ENCODE measurements at regions not wholly inside any gene's neighbourhood (a gene's known extent, or its start where the extent isn't known, plus 50 kb on each side); places are given as distances from the start of the nearest gene placed in this dataset.
"Not testable (repeated sequence)": the region's sequence is repeated elsewhere in the genome, so short reads cannot be mapped to it uniquely, and the experiment has no call there.

DNA sequence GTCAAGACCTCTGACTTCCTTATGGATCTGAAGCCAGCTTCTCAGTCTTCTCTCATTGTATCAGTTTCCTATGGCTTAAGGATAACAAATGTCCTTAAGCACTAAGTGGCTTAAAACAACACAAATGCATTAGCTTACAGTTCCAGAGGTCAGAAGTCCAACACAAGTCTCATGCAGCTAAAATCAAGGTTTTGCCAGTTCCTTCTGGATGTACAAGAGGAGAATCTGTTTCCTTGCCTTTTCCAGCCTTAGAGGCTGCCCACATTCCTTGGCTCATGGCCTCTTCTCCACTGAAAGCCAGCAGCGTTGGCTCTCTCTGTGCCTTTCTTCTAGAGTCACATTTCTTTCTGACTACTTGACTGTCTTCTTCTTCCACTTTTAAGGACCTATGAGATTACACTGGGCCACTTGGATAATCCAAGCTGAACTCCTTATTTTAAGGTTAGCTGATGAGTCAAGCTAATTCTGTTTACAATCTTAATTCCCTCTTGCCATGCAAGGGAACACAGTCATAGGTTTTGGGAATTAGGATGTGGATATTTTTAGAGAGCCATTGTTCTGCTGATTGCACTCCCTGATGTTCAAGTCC lies 179.0 kb downstream of the BCAS1 start:
- FAIRE-seq = no peak
- no peak for DNase-seq (ENCODE audit: low spot score)

GRCh38 chr20:53890443-53891305 lies 179.7 kb downstream of the BCAS1 start:
- FAIRE-seq (no peak), DNase-seq (ENCODE audit: low spot score) (no peak)

GRCh38 chr20:53889411-53890148 lies 180.8 kb downstream of the BCAS1 start:
- no peak for DNase-seq (ENCODE audit: low spot score)
- no peak for FAIRE-seq

DNA sequence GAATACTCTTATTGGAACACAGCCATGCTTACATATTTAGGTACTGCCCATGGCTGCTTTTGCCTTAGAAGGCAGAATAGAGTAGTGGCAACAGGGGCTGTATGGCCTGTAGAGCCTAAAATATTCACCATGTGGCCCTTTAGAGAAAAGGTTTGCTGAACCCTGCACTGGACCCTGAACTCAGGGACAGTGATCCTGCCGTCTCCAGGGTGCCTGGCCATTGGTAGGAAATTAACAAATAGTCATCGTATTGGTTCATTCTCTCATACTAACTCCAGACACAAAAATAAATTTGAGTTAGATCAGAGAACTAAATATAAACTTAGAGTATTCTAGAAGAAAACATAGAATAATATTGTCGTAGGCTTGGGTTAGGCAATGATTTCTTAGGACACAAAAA lies 181.4 kb downstream of the BCAS1 start:
- DNase-seq (ENCODE audit: low spot score) (no peak), FAIRE-seq (no peak)

DNA sequence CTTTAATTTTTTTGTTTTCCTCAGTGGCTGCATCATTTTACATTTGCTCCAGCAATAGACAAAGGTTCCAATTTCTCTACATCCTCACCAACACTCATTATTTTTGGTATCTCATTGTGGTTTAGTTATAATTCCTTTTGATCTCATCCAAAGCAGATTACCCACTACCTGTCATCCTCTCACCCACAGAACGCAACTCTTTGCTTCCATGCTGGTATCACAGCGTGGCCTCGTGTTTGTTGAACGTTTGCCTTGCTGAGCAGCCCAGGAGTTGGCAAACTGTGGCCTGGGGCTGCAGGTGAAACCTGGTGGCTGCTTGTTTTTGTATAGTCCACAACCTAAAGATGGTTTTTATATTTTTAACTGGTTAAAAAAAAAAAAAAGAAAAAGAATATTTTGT lies 181.9 kb downstream of the BCAS1 start:
- DNase-seq (ENCODE audit: low spot score) = no peak
- FAIRE-seq = no peak

- DNase-seq (ENCODE audit: low spot score) (no peak), FAIRE-seq (no peak)
Observed at GRCh38 chr20:53887973-53888372, 182.4 kb downstream of the BCAS1 start.

DNA sequence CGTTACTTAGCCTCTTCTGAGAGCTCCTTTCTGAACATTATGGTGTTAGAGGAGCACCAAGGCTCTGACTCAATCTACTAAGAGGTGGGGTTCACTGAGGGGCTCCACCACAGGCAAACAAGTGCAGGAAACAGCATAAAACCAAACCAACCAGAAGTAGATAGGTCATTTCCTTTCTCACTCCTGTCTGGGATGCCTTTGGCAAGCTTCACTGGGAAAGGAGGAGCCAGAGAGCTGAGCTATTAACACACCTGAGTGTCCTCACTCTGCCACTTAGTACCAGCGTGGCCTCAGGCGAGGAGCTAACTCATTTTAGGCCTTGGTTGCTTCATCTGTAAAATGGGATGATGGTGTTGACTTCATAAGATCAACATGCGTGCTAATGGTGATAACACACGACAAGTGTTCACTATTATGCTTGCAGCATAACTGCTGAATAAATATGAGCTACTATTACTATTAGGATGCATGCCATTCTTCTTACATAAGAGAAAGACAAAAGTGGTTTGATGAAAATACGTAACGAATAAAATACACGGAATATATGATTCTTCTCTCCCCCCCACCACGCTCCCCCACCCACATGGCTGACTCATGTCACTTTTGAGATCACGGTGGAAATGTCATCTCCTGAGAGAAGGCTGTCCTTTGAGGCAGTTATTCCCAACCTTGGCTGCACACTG lies 185.4 kb downstream of the BCAS1 start:
- FAIRE-seq (peak; percentile 59), DNase-seq (ENCODE audit: low spot score) (peak; percentile 74)

- DNase-seq (ENCODE audit: low spot score) (peak; percentile 96), FAIRE-seq (peak; percentile 97)
Observed at GRCh38 chr20:53883098-53883911, 187.1 kb downstream of the BCAS1 start.

- not testable (repeated sequence) for FAIRE-seq
- DNase-seq (ENCODE audit: low spot score) = peak; percentile 5
Observed at GRCh38 chr20:53882438-53882986, 187.9 kb downstream of the BCAS1 start.

- DNase-seq (ENCODE audit: low spot score) = no peak
- no peak for FAIRE-seq
Observed at GRCh38 chr20:53881362-53881761, 189.0 kb downstream of the BCAS1 start.

DNA sequence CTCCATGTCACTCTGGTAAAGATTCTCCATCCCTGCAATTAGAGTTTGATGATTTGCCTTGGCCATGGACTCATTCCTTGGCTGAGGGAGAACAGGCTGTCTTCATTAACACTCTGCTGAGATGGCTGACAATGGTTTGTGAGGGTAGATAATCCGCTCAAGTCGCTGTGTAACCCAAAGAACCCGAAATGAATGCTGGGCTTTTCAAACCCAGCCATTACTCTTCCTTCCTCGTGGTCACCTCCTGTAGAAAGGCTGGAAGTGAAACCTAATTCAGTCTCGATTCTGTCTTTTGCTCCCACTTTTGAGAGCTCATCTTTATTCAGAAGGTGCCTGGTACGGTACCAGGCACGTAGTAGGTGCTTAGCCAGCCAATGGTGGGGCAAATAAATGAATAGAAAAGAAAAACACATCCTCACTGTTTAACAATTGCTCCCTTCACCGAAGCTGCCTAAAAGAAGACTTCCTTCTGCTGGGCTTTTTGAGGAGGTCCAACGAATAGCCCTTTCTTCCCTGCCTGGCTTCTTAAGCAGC lies 190.2 kb downstream of the BCAS1 start:
- FAIRE-seq (no peak), DNase-seq (ENCODE audit: low spot score) (no peak)

DNA sequence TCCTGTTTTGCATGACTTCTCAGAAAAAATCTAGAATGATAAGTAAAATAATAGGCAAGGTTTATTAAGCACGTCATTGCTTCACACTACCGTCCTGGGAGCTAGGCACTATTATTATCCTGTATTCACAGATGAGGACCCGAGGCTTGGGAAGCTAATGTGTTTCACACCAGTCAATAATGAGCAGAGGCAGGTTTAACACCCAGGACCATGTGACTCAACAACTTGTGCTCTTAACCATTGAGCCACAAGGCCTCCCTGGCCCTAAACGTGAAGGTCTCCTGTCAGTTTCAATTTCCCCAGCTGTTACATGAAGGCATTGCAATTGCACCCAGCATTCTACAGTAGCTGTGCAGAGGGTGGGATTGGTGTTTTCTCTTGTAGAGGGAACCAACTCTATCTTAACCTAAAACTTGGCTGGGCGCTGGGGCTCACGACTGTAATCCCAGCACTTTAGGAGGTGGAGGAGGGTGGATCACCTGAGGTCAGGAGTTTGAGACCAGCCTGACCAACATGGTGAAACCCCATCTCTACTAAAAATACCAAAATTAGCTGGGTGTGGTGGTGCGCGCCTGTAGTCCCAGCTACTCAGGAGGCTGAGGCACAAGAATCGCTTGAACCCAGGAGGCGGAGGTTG lies 191.2 kb downstream of the BCAS1 start:
- no peak for FAIRE-seq
- no peak for DNase-seq (ENCODE audit: low spot score)

DNA sequence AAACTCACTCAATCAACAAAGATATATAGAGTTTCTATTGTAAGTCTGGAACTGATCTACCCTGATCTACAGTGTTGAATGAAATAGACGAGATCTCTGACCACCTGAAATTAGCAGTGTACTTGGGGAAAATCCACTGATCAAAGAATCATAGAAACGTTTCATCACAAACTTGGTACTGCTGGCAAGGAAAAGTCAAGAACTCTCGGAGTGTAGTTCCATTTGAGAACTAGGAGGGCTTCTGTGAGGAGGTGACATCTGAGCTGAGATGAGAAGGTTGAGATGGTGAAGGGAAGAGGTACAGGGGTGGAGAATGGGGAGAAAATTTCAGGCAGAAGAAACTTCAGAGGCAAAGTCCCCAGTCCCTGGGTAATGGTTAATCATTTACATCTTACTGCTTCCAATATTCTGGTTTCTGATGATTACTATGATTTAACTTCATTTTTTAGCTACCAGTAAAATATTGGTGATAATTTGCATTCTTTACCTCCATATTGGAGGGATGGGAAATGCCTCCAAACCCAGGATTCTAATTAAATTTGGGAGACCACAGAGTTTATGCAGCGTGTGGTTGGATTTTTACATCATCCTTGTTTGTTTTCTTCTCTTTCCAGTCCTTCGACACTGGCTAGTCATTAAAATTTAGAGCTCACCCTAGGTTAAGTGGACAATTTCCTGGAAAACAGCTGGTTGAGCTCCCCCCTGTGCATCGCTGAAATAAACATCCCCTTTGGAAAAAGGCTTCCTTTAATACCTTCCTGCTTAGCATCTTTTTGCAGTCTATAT lies 191.9 kb downstream of the BCAS1 start:
- no peak for DNase-seq (ENCODE audit: low spot score)
- no peak for FAIRE-seq

GRCh38 chr20:53876956-53877355 lies 193.4 kb downstream of the BCAS1 start:
- FAIRE-seq = no peak
- DNase-seq (ENCODE audit: low spot score) = no peak

DNA sequence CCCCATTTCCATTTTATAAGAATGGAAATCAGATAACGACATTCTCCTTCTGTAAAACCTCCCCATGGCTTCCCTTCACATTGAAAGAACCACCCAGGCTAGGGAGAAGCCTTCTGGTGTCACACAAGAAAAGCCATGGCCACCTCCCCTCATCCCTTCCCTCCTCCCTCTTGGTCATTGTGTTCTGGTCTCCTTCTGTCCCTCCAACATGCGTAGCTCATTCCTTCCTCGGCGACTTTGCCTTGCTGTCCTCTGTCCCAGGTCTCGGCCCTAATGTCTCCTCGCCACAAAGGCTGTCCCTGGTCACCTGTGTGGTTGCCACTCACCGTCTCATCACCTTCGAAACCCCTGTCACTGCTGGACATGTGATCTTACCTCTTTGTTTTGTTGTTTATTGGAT lies 193.9 kb downstream of the BCAS1 start:
- DNase-seq (ENCODE audit: low spot score) (no peak), FAIRE-seq (no peak)

DNA sequence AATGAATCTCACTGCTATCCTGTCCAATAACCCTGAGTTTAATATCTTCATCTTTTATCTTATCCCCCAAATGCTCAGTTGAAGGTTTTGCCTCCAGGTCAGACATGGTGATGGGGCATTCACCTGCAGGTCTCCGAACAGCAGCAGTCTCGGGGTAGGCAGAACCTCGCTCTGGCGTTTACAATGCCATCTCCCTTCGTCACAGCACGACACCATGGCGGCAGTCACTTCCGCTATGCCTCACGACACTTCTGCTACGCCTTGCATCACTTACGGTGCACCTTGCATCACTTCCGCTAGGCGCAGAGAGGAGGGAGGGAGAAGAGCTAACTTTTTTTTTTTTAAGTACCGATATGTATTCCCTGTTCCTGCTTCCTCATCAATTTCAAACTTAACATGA lies 194.9 kb downstream of the BCAS1 start:
- FAIRE-seq (no peak), DNase-seq (ENCODE audit: low spot score) (no peak)

- DNase-seq (ENCODE audit: low spot score) (no peak), FAIRE-seq (no peak)
Observed at GRCh38 chr20:53874706-53875105, 195.7 kb downstream of the BCAS1 start.

DNA sequence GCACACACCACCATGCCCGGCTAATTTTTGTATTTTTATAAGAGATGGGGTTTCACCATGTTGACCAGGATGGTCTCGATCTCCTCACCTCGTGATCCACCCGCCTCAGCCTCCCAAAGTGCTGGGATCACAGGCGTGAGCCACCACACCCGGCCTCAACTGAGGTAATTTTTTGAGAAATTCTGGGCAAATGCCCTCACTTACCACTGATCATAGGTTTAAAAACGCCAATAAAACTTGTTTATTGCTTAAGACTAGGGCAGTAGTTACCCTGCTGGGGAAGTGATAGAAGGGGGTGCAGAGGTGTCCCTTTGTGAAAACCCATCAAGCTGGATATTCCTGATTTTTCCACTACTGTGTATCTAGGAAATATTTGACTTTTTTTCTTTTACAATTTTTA lies 196.3 kb downstream of the BCAS1 start:
- no peak for DNase-seq (ENCODE audit: low spot score)
- FAIRE-seq = no peak

GRCh38 chr20:53873230-53873604 lies 197.2 kb downstream of the BCAS1 start:
- FAIRE-seq = no peak
- DNase-seq (ENCODE audit: low spot score) = no peak
